Suppressor macrophage treated with lipopolysaccharide for 4 hours (primary cell): ENCODE measurements at regions not wholly inside any gene's neighbourhood (a gene's known extent, or its start where the extent isn't known, plus 50 kb on each side); places are given as distances from the start of the nearest gene placed in this dataset.

Experiments
- DNase-seq: peaks from one replicate; pipeline ENCODE4 v3.0.0-alpha.2; 2020

DNA sequence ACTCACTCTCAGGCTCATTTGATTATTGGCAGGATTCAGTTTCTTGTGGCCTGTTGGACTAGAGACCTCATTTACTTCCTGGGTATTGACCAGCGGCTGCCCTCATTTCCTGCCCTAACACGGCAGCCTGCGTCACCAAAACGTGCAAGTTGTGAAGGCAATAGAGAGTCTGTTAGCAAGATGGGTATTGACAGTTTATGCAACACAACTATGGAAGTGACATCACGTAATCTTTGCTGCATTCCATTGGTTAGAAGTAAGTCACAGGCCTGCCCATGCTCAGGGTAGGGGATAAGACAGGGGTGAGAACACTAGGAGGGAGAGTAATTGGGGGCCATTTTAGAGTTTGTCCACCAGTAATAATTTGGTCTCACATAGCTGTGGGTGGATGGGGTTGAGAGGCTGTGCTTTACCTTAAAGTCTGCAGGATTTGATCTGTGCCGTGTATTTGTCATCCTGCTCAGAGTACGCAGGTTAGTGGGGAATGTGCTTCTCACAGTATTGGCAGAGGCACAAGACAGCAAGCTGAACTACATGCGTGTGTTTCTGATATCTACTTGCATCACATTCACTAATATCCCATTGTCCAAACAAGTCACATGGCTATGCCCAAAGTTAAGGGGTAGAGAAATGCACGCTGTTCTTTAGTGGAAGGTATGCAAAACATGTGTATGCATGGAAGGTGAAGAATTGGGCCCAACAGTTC is 83.3 kb downstream of the EDEM1 start:
- no peak for DNase-seq

DNA sequence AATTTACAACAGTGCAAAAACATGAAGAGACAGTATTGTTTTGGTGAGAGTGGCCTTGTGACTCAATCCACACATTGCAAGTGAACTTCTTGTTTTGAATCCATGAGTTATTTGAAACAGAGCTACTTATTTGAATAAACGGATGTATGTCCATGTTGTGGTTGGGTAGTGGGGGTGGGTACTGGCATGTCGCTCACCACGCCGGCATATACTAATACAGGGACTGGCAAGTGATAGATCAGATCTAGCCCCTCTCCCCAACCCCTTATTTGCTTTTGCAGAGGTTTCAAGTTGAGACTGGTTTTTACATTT is 83.8 kb downstream of the EDEM1 start:
- peak; percentile 9 for DNase-seq

DNA sequence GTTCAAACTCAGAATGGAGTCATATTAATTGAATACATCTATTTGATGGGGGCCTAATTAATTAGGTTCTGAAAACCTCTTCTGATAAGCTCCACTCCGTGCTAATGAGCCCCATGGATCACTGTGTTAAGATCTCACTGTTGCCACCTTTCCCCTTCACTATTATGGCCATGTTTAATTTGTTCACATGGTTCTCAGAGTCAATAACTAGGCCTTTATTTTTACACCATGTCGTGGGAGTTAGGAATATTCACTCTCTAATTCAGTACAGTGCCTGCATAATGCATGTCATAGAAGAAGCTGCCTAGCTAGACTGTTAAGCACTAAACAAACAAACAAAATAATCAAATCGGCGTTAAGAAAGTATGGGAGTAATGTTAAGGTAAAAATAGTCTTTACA is 84.9 kb downstream of the EDEM1 start:
- no peak for DNase-seq

DNA sequence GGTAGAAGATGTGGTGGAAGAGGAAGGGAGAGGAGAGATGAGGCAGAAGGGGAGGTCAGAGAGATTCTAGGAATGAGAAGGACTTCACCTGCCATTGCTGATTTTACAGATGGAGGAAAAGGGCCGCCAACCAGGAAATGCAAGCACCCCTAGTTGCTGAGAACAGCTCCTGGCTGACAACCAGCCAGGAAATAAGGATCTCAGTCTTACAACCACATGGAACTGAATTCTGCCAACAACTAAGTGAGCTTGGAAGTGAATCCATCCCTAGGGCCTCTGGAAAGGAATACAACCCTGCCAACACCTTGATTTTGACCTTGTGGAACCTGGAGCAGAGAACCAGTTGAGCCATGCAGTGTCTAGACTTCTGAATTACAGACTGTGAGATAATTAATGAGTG is 86.6 kb downstream of the EDEM1 start:
- no peak for DNase-seq

DNA sequence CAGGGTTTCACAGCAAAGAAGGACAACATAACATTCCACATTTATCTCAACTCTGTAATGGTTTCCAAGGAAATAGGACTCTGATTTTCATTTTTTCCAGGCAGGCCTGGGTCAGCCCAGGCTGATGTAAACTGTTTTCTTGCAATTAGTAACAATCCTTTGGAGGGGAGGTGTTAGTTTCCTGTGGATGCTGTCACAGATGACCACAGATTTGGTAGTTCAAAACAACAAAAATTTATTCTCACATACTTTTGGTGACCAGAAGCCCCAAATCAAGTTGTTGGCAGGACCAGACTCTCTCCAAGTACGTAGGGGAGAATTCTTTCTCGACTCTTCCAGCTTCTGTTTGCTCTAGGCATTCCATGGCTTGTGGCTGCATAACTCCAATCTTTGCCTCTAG is 88.0 kb downstream of the EDEM1 start:
- no peak for DNase-seq

GRCh38 chr3:5276934-5277333 is 89.4 kb downstream of the EDEM1 start:
- DNase-seq = no peak

DNA sequence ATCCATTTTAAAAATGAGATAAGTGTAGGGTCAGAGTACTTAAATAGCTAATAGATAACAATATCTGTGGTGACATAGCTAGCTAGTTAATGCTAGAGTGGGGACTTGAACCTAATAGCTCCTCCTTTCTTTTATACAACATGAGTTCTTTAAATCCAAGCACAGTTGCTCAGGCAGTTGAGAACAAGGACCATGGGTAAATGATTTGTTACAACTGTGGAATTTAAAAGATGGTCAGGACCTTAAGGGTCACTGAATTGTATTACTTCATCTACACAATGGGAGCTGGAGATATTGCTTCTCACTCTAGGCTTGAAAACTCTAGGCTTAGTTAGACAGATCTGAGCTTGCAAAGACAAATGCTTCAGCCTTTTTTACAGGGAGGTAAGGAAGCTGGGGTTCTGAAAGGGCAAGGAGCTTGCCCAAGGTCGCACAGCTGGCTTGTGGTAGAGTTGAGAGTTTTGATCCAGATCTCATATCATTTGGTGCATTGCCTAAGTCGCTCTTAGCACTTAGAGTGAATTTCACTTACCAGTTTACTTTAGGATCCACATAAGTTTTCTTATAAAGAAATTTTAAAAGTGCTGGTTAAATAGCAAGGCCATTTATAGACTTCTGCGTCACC is 90.2 kb downstream of the EDEM1 start:
- no peak for DNase-seq

DNA sequence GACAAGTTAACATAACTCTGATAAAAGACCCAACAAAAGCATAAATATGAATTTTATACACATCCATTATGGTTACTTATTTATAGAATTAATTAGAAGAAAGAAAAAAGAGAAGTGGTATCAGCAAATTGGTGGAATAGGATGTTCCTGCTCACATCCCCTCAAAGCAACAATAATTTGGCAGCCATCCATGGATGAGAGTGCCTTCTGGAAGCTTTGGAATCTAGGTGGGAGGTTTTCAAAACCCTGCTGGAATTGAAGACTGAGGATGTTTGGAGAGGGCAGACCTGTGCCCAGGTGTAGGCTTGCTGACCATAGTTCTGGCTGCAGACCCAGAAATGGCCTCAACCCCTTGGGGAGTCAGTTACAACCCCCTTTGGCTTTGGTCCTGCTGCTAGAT is 91.2 kb downstream of the EDEM1 start:
- no peak for DNase-seq

- DNase-seq = no peak
Measured at GRCh38 chr3:5282703-5283102, 95.2 kb downstream of the EDEM1 start.

GRCh38 chr3:5285439-5285838 is 97.9 kb downstream of the EDEM1 start:
- no peak for DNase-seq

GRCh38 chr3:5290915-5291314 is 103.4 kb downstream of the EDEM1 start:
- DNase-seq = no peak

- DNase-seq = no peak
Measured at GRCh38 chr3:5292512-5292911, 105.0 kb downstream of the EDEM1 start.

DNA sequence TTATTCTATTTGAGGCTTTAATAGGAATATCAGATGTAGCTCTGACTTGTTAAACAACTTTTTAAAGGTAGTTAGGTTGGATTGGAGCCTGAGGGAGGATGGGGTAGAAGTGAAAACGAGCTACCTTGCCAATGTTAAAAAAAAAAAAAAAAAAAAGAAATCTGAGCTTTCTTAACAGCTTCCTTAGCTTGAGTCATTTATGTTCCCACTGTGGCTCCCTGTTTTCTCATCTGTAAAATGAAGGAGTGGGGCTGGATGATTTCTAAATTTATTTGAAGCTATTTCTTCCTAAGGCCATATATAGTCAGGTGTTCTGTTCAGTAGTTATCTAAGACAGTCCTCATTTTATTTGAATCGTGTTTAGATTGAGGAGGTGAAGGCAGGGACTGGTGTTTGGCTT is 105.7 kb downstream of the EDEM1 start:
- no peak for DNase-seq

- no peak for DNase-seq
Measured at GRCh38 chr3:5294356-5294755, 106.8 kb downstream of the EDEM1 start.

DNA sequence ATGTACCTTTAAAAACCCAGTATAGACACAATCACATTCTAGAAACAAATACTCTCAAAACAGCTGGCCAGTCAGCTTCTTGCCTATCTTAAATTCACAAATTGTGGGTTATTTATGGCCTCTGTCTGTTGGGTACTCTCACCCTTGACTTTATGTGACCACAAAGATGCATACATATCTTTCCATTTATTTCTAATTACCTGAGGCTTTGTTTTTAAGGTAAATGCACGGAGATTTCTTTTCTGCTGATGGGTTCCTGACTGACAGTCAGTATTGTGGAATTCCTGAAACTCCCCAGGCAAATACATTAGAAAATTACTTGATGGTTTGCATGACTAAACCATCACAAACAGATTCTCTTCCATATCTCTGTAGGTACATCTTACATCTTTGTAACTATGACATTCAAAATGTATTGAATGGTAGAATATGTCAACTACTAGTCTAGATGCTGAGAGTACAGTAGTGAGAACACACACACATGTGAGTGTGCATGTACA is 107.7 kb downstream of the EDEM1 start:
- DNase-seq = no peak

- no peak for DNase-seq
Measured at GRCh38 chr3:5296362-5296761, 108.9 kb downstream of the EDEM1 start.

GRCh38 chr3:5297895-5298294 is 110.4 kb downstream of the EDEM1 start:
- DNase-seq = peak; percentile 6

- peak; percentile 47 for DNase-seq
Measured at GRCh38 chr3:5298453-5298852, 110.9 kb downstream of the EDEM1 start.

GRCh38 chr3:5299161-5299560 is 111.7 kb downstream of the EDEM1 start:
- DNase-seq = no peak

- no peak for DNase-seq
Measured at GRCh38 chr3:5300638-5301037, 113.1 kb downstream of the EDEM1 start.

- DNase-seq = peak; percentile 35
Measured at GRCh38 chr3:5301651-5302297, 114.3 kb downstream of the EDEM1 start.

DNA sequence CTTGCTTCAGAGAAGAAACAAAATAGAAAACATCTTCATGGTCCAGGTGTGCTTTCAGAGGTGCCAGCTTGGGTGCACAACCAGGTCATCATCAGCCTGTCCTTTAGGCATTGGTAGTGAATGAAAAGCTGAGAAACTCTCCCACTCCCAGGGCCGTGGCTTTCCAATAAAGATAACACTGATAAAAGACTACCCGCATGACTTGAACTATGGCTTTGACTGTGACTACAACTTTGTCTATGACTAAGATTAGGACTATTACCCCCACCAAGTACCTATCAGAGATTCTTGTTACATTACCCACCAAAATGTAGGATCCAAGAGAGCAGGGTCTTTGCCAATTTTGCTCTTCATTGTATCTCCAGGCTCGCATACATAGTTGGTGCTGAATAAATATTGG is 115.2 kb downstream of the EDEM1 start:
- no peak for DNase-seq

GRCh38 chr3:5304188-5304587 is 116.7 kb downstream of the EDEM1 start:
- DNase-seq = no peak
